ENCODE measurements at regions not wholly inside any gene's neighbourhood (a gene's known extent, or its start where the extent isn't known, plus 50 kb on each side); places are given as distances from the start of the nearest gene placed in this dataset.

DNA sequence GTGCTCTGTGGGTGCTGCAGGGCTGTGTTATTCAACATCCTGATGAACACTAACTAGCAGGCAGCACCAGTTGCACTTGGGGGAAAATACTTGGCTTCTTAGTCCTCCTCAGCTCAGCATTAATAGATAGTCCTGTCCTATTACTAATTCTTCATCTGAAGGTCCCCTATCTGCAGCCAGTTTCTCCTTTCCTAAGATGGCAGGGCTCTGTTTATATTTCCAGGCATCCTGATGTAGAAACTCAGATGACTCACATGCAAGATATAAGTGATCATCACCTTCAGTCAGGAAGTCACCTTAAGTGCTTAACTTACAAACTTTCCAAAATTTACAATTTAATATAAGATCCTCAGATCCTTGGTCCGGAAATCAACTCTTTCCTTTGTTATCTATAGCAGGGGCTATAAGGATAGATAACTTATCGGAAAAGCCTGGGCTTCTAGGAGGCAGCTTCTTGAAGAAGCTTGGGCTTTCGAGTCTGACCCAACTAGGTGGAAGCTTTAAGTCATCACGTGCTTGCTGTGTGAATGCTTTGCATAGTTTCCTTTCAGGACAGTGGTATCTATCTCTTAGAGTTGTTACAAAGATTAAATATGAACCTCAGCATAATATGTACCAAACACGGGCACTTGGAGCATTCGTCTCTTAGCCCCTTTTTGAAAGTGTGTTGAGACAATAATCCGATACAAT is 181.0 kb upstream of the GRIP1 start:
- DNase-seq: no peak

DNA sequence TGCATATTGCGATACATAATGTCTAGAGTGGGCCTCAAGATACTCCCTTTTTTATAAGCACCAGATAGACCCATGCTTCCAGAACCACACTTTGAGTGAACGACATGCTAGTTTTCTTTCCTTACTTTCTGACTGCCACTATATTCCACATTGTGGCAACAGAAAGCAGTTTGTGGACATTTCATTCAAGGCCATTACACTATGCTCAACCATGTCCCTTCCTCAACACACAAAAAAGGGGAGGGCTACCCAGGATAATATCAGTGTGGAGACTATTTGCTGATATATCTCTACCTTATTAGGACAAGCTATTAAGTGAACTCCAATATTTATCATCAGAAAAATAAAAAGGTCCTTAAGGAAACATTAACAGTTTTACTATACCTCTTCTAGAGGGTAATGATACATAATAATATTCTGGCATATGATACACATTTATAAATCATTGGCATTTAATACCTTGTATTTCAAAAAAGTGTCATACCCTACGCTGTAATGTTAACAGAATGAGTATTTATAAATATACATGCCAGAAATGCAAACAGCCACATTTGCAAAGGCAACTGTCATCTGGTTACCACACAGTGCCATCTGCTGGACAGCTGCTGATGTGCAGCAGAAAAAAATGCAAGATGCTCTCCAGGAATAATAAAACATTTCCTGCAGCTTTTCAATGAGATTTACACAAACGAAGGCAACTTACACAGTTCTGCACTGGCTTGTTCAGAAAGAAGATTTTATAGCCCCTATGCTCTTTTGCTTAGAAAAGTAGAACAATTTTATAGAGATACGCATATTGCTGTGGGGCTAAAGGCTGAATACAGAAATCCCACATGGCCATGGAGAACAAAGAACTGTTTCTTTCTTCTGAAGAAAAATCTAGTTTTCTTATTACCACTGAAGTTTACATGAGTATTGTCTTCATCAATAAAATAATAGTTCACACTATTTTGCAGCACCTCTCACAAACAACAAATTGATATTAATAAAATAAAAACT is 182.2 kb upstream of the GRIP1 start:
- peak; percentile 73 to 80 for DNase-seq

GRCh38 chr12:66862356-66862985 is 183.6 kb upstream of the GRIP1 start:
- DNase-seq: no peak

DNA sequence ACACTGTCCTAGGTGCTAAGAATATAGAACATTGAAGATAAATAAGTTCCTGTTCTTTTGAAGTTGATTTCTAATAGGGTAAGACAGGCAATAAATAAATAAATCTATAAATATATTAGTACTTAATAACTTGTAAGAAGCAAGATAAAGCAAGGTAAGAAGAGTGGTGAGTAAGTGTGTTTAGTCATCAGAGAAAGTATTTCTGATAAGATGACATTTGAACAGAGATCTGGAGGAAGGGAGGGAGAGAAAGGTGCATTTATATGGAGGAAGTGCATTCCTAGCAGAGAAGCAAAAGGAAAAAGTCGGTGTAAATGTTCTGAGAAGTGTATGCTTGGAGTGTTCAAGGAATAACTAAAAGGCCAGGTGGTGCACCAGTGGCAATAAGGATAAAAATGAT is 184.4 kb upstream of the GRIP1 start:
- no peak for DNase-seq

DNA sequence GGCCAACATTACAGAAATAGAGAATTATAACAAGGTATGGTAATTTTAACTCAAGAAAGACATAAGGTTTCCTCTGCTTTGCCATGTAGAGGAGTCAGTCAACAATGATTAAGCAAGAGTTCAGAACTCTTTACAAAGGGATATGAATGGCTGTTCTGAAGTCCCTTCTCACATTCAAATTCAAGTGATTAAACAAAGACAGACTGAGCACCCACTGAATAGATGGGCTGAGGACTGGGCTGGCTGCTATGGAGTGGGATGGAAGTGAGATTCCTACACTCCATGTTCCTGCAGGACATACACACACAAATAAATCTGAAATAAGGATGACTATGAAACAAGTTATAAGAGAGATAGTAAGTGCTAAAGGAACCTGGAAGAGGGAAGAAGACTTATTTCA is 199.0 kb upstream of the GRIP1 start:
- DNase-seq: no peak

DNA sequence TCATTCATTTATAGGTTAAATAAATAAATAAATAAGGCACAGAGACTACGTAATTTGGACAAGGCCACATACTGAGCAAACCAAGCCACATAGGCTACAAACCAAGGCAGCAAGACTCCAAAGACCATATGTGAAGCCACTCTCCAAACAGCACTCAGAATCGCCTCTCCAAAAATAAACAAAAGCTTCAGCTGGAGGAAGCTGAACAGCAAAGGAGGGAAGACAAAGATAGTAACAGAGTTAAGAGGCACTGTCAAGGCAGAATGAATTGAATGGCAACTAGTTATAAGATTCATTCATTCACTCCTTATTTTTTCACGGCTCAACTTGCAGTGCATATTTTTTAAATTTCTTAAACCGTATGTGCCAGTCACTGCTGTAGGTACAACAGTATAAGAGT is 200.5 kb upstream of the GRIP1 start:
- no peak for DNase-seq

GRCh38 chr12:66881386-66881785 is 202.5 kb upstream of the GRIP1 start:
- DNase-seq: no peak

DNA sequence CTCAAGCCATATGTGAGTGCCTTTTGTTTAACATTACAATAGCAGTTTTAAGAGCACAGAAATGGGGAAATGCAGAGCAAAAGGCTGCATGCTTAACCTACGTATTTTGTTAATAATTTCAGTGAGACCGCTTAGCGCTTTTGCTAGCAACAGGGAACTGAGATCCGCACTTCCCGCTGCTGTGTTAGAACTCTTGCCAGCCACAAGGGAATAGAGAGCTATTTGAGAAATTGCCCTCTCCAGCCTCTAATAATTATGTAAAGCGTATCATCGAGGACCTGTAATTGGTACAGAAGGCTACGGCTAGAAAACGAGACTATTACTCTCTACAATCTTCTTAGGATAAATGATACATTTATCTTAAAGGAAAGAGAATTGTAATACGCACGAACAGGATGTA is 205.2 kb upstream of the GRIP1 start:
- no peak for DNase-seq

GRCh38 chr12:66885115-66885875 is 206.4 kb upstream of the GRIP1 start:
- DNase-seq: peak; percentile 19 to 25

GRCh38 chr12:66896797-66897196 is 217.9 kb upstream of the GRIP1 start:
- no peak for DNase-seq

DNA sequence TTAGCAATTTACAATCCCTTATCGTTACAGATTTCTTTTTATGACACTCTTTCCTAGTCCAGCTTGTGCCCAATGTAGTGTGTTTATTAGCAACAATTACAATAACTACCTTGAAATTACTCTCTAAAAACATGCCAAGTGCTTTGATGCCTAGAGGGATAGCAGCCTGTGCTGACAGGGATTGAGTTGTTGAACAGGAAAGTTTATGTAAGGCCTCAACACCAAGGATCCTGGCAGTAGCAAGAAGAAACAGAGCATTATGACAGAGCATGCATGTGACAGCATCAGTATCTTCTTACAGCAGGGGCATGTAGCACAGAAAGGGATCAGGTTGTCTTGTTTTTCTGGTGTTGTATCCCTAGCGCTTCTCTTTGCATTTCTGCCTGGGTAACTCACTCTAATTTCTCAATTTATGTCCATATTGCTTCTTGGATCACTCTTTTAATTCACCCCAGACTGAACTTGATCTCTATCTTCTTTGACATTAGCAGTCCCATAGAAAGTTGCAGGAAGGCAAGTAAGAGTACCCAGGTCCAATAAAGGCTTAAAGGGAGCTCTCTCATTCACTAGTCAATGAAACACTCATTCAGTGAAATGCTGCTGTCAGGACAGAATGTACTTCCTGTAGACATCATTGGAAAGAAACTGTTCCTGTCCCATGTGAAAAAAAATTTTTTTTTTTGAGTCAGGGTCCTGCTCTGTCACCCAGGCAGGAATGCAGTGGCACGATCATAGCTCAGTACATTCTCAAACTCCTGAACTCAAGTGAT is 220.0 kb upstream of the GRIP1 start:
- DNase-seq: no peak

- no peak for DNase-seq
These were observed 220.7 kb upstream of the GRIP1 start for GRCh38 chr12:66899588-66899987.

- DNase-seq: no peak
These were observed 221.7 kb upstream of the GRIP1 start for GRCh38 chr12:66900616-66901015.

- no peak for DNase-seq
These were observed 222.5 kb upstream of the GRIP1 start for GRCh38 chr12:66901138-66901932.

GRCh38 chr12:66902020-66902419 is 223.1 kb upstream of the GRIP1 start:
- DNase-seq: no peak

GRCh38 chr12:66903782-66904396 is 225.0 kb upstream of the GRIP1 start:
- DNase-seq: no peak

DNA sequence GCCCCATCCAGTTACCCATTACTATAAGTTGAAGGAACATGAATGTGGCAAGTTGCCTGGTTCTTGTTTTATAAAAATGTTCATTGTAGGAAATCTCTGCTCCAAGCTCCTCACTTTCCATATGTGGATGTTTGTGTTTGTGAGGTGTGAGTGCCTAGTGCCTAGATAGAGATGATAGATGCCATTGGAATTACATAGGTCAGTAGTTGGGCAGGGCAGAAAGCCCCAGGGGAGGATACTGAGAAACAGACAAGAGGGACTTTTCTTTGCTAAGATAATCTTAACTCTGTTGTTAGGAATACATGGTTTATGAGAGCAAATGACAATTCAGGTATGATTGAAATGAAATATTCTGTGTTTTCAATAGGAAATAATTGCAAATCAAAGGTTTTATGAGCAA is 226.3 kb upstream of the GRIP1 start:
- no peak for DNase-seq

GRCh38 chr12:66910366-66910974 is 231.6 kb upstream of the GRIP1 start:
- no peak for DNase-seq

DNA sequence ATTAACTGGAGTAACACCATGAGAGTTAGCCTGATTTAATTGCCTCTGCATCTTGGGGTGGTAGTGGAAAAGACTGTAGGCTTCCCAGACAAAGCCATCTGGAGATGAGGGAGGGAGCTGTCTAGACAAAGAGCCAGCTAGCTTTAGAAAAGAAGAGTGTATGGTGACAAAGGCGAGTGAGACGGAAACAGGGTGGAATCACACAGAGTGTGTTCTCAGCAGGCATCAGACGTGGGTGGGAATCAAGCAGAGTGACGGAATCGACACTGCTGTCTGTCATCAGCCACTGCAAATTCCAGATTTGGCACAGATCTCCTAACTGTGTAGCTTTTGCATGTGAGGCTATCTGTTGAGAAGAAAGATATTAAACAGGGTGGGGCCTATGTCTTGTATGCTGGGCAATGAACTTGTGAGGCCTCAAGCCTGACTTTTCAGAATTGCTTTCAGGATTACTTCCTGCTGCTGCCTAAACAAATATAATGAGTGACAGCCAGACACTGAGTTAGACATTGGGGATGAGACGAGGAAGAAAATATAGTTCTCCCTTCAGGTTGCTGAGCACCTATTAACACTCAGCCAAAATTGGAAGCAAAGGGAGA is 236.5 kb upstream of the GRIP1 start:
- no peak for DNase-seq

- no peak for DNase-seq
These were observed 237.3 kb upstream of the GRIP1 start for GRCh38 chr12:66916189-66916588.
